CD14-positive monocyte (primary cell): ENCODE measurements at regions not wholly inside any gene's neighbourhood (a gene's known extent, or its start where the extent isn't known, plus 50 kb on each side); places are given as distances from the start of the nearest gene placed in this dataset.

Experiments
- DNase-seq, 3 donors: peaks; one replicate each; pipeline ENCODE4 v3.0.0-alpha.2; 2011 to 2022
- H2AFZ ChIP-seq: 2 replicates; pipeline ENCODE4 v1.6.0; 2012; ENCODE audit warnings: mild to moderate bottlenecking, low read depth, low read length, inconsistent platforms; ENCODE audit not compliant: insufficient read depth, poor library complexity, severe bottlenecking
- H3K27ac ChIP-seq, 2 donors: 1 replicate in 1 of 2; 2 replicates in 1 of 2; pipeline ENCODE4 v1.5.1; 2012 to 2013; ENCODE audit warnings: low read length in 2 of 2, control low read depth in 1 of 2, inconsistent platforms in 1 of 2, low read depth in 1 of 2, mild to moderate bottlenecking in 1 of 2
- H3K27me3 ChIP-seq, 2 donors: one replicate each; pipeline versions ENCODE4 v1.6.0 to v1.6.1; 2011 to 2013; ENCODE audit warnings: low read length in 2 of 2; ENCODE audit not compliant: control insufficient read depth in 2 of 2, insufficient read depth in 2 of 2
- H3K36me3 ChIP-seq, 2 donors: replicated peaks in 1 of 2; 1 replicate in 1 of 2; 2 replicates in 1 of 2; pipeline versions ENCODE4 v1.5.1 to v1.6.1; 2012 to 2013; ENCODE audit warnings: low read length in 2 of 2, control low read depth in 1 of 2, inconsistent platforms in 1 of 2, mild to moderate bottlenecking in 1 of 2; ENCODE audit not compliant: insufficient read depth in 2 of 2, control insufficient read depth in 1 of 2
- H3K4me1 ChIP-seq, 2 donors: 1 replicate in 1 of 2; 2 replicates in 1 of 2; pipeline versions ENCODE4 v1.5.1 to v1.6.1; 2012 to 2013; ENCODE audit warnings: low read length in 2 of 2, control low read depth in 1 of 2, inconsistent platforms in 1 of 2, mild to moderate bottlenecking in 1 of 2, moderate library complexity in 1 of 2; ENCODE audit not compliant: insufficient read depth in 2 of 2, control insufficient read depth in 1 of 2
- H3K4me2 ChIP-seq: replicated peaks from 2 replicates; pipeline ENCODE3; 2012; ENCODE audit warnings: low read length, moderate library complexity, mild to moderate bottlenecking; ENCODE audit not compliant: poor library complexity, severe bottlenecking; ENCODE audit errors: extremely low read depth
- H3K4me3 ChIP-seq, 3 experiments: fragments of 200-600 bp in 1 of 3; sonication (generic) in 1 of 3; replicated peaks in 1 of 3; 1 replicate in 2 of 3; 2 replicates in 1 of 3; pipeline ENCODE4 v1.5.1; 2011 to 2013; ENCODE audit warnings: low read length in 3 of 3, mild to moderate bottlenecking in 3 of 3, control low read depth in 2 of 3, low read depth in 2 of 3, inconsistent platforms in 1 of 3, moderate library complexity in 1 of 3
- H3K79me2 ChIP-seq: 2 replicates; pipeline ENCODE4 v1.6.0; 2012; ENCODE audit warnings: mild to moderate bottlenecking, control low read depth, inconsistent platforms, low read length, moderate library complexity; ENCODE audit not compliant: insufficient read depth
- H3K9ac ChIP-seq: 2 replicates; pipeline ENCODE4 v1.6.0; 2017; ENCODE audit warnings: low read length, mild to moderate bottlenecking; ENCODE audit not compliant: insufficient read depth, poor library complexity, severe bottlenecking
- H3K9me3 ChIP-seq, 2 donors: replicated peaks in 1 of 2; 1 replicate in 1 of 2; 2 replicates in 1 of 2; pipeline versions ENCODE4 v1.5.1 to v1.6.1; 2012 to 2013; ENCODE audit warnings: low read length in 2 of 2, control low read depth in 1 of 2; ENCODE audit not compliant: control insufficient read depth in 1 of 2, insufficient read depth in 1 of 2
- H4K20me1 ChIP-seq: 2 replicates; pipeline ENCODE4 v1.6.0; 2012; ENCODE audit warnings: mild to moderate bottlenecking, low read length, control low read depth, moderate library complexity; ENCODE audit not compliant: insufficient read depth
- H3K27ac Mint-ChIP-seq, 7 donors: one replicate each; pipeline ENCODE4 v1.8.0; 2020; ENCODE audit warnings: mild to moderate bottlenecking in 7 of 7, mixed read lengths in 7 of 7, moderate library complexity in 6 of 7, inconsistent platforms in 2 of 7
- H3K27me3 Mint-ChIP-seq, 3 donors: one replicate each; pipeline ENCODE4 v1.8.0; 2021 to 2022; ENCODE audit warnings: low read depth in 3 of 3, mild to moderate bottlenecking in 3 of 3, mixed read lengths in 3 of 3, moderate library complexity in 3 of 3, inconsistent platforms in 1 of 3
- H3K36me3 Mint-ChIP-seq, 2 donors: one replicate each; pipeline ENCODE4 v1.8.0; 2020; ENCODE audit warnings: mixed read lengths in 2 of 2, inconsistent platforms in 1 of 2, mild to moderate bottlenecking in 1 of 2
- H3K4me1 Mint-ChIP-seq: one replicate; pipeline ENCODE4 v1.8.0; 2020; ENCODE audit warnings: mild to moderate bottlenecking, mixed read lengths
- H3K4me3 Mint-ChIP-seq, 2 donors: one replicate each; pipeline ENCODE4 v1.8.0; 2020; ENCODE audit warnings: mild to moderate bottlenecking in 2 of 2, mixed read lengths in 2 of 2, moderate library complexity in 1 of 2
- H3K9me3 Mint-ChIP-seq, 7 donors: one replicate each; pipeline ENCODE4 v1.8.0; 2020 to 2022; ENCODE audit warnings: mixed read lengths in 7 of 7, mild to moderate bottlenecking in 6 of 7, moderate library complexity in 6 of 7, inconsistent platforms in 2 of 7
- CTCF ChIP-seq: fragments of 200-600 bp; IDR thresholded peaks from one replicate; pipeline ENCODE4 v1.8.0; 2022; ENCODE audit warnings: antibody characterized with exemption, mild to moderate bottlenecking
- WGBS: methylation state at CpG from one replicate; pipeline ENCODE4 v1.1.5; 2013; ENCODE audit warnings: missing lambda C conversion rate; ENCODE audit not compliant: insufficient coverage; 5-methylcytosine and 5-hydroxymethylcytosine counted together
- intact Hi-C, 2 donors: fragments of 100-400 bp; cut with micrococcal nuclease; formaldehyde crosslinking; loops; one replicate each; pipeline versions ENCODE4 v1.15.0 to v1.15.1; 2023

- H3K9me3 ChIP-seq, result no peaks in the 10 kb centered on the region
- intact Hi-C loops, result no loop called here
- no peak overlapping the region for H3K4me3 Mint-ChIP-seq
- H2AFZ ChIP-seq, result no peak overlapping the region
- H3K4me2 ChIP-seq, result no peak overlapping the region
- peaks cover under 1 to 6% (median 3%) of the 10 kb centered on the region in 7 donors for H3K9me3 Mint-ChIP-seq
- no peak for DNase-seq
- 100% methylated on average over 2 of the region's 4 CpGs for WGBS
- TF ChIP-seq CTCF, result no peak
- H4K20me1 ChIP-seq, result no peaks in the 10 kb centered on the region
- no peaks in the 10 kb centered on the region for H3K79me2 ChIP-seq
- H3K4me1 ChIP-seq, result peaks cover 16 to 20% of the 10 kb centered on the region in 2 donors
- H3K36me3 Mint-ChIP-seq, result peaks cover 4 to 13% of the 10 kb centered on the region in 2 donors
- no peaks in the 10 kb centered on the region for H3K27me3 Mint-ChIP-seq
- H3K27ac ChIP-seq, result no peak overlapping the region
- H3K27ac Mint-ChIP-seq, result peak overlapping the region in 1 of 7 donors; percentile 6
- no peak overlapping the region for H3K9ac ChIP-seq
- no peak overlapping the region for H3K4me3 ChIP-seq
- H3K36me3 ChIP-seq, result no peaks in the 10 kb centered on the region
- no peaks in the 10 kb centered on the region for H3K27me3 ChIP-seq
- peaks cover 18% of the 10 kb centered on the region for H3K4me1 Mint-ChIP-seq
Measured at GRCh38 chr1:186514367-186514766, 53.5 kb upstream of the PDC start.

GRCh38 chr1:186513526-186513925, 52.6 kb upstream of the PDC start:
- Histone ChIP-seq H3K79me2 (no peaks in the 10 kb centered on the region), H2AFZ (peak overlapping the region; percentile 78), H3K4me3 (no peak overlapping the region), H3K36me3 (no peaks in the 10 kb centered on the region), H3K27ac (no peak overlapping the region), H3K9me3 (no peaks in the 10 kb centered on the region), H3K9ac (no peak overlapping the region), H3K4me1 (peaks cover 16 to 20% of the 10 kb centered on the region in 2 donors), H3K4me2 (no peak overlapping the region), H3K27me3 (no peaks in the 10 kb centered on the region), H4K20me1 (no peaks in the 10 kb centered on the region)
- peaks cover 18% of the 10 kb centered on the region for H3K4me1 Mint-ChIP-seq
- no peak overlapping the region for H3K4me3 Mint-ChIP-seq
- H3K9me3 Mint-ChIP-seq, result peaks cover 2 to 13% (median 6%) of the 10 kb centered on the region in 7 donors
- 98% methylated on average over 3 of the region's 3 CpGs for WGBS
- H3K27ac Mint-ChIP-seq, result no peak overlapping the region
- H3K36me3 Mint-ChIP-seq, result peaks cover 4 to 13% of the 10 kb centered on the region in 2 donors
- no peak for DNase-seq
- no peaks in the 10 kb centered on the region for H3K27me3 Mint-ChIP-seq
- intact Hi-C loops, result no loop called here
- TF ChIP-seq CTCF, result no peak
